Inflammatory macrophage (primary cell): ENCODE measurements at regions not wholly inside any gene's neighbourhood (a gene's known extent, or its start where the extent isn't known, plus 50 kb on each side); places are given as distances from the start of the nearest gene placed in this dataset.

ENCODE experiments used
- DNase-seq, 2 donors: peaks; one replicate each; pipeline ENCODE4 v3.0.0-alpha.2; 2020 to 2022

DNA sequence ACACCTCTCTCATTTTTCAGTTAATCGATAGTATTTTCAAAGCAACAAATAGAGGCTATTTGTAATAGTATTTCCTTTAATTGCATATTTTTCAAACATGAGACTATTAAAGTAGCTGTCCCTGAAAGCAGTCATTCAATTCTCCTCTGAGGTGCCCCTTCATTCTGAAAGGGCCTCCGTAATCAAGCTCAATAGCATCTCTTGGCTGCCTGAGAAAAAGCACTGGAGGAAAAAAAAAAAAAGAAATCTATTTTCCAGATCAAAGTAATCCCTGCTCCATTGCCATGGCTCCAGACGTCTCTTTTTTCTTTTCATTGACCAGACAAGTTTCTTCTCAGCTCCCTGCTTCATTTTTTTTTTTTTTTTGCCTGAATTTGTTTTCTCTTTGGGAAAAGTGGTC is 154.5 kb upstream of the BLID start:
- no peak for DNase-seq

DNA sequence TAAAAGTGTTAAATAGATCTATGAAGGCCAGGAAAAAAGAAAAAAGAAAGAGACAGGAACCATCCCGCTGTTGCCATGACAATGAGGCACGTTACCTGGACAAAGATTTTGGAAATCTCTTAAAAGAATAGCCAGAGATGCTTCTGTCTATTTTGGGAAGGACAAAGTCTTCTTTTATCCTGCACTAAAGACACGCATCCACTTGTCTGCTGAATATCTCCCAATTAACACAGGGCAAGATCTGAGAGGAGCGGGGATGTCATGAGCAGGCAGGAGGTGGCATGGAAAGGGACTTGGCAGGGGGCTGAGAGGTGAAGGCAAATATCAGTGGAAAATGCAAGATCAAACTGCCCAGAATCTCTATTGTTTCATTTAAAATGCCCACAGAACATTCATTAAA is 153.8 kb upstream of the BLID start:
- no peak for DNase-seq

DNA sequence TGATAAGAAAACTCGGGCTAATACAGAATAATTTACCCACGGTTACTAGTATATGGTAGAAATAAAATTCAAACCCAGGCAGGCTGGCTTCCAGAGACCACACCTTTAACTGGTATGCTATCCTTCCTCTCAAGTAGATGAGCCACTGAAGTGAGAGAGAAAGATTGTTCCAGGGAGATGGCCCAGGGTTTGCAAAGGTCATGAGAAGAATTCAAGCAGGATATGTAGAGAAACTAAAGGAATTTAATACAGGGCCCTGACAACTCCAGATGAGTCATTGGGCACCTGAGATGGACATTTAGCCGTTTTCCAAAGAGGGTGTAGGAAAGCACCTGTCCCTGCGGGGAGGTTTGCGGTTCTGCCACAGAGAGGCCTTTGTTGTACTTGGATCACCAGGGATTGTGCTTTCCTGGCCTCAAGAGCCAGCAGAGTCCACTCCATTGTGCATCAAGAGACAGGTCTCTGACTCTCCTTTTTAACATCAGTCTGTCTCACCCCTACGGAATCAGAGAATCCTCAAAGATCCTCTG is 152.7 kb upstream of the BLID start:
- DNase-seq = no peak

DNA sequence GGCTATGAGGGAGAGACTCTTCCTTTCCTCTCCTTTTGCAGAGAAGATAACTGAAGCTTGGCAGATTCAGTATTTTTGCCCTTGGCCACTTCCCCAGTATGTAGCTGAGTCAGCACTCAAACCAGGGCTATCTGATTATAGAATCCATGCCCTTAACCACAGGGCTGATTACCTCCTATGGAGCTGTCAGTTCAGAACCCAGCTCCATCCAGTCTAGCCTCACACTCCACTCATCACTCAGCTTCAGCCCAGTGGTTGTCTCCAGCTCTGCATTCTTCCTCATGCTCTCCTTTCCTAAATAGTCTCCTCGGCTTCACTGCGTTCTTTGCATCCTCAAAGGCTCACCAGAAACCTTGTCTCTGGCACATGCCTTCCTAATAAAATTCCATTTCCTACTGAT is 151.6 kb upstream of the BLID start:
- DNase-seq = no peak

GRCh38 chr11:122265981-122266380 is 150.0 kb upstream of the BLID start:
- DNase-seq = no peak

DNA sequence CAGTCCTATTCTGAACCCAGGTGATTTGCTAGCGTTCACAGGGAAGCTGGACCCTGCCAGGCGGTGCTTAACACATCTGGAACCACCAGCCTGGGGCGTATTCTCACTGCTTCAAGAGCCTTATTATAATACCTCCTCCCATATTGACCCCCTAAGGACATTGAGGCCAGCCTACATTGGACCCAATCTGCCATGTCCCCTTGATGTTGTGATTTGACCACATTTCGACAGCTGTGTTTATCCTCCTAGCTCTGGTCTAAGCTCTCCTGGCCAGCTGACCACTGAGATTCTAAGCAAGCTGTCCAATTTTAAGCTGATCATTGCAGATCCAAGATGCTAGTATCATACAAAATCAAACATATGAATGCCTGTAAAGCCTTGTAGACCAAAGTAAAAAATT is 148.1 kb upstream of the BLID start:
- no peak for DNase-seq

GRCh38 chr11:122261546-122261945 is 145.5 kb upstream of the BLID start:
- no peak for DNase-seq

GRCh38 chr11:122259195-122259821 is 143.3 kb upstream of the BLID start:
- DNase-seq = no peak

DNA sequence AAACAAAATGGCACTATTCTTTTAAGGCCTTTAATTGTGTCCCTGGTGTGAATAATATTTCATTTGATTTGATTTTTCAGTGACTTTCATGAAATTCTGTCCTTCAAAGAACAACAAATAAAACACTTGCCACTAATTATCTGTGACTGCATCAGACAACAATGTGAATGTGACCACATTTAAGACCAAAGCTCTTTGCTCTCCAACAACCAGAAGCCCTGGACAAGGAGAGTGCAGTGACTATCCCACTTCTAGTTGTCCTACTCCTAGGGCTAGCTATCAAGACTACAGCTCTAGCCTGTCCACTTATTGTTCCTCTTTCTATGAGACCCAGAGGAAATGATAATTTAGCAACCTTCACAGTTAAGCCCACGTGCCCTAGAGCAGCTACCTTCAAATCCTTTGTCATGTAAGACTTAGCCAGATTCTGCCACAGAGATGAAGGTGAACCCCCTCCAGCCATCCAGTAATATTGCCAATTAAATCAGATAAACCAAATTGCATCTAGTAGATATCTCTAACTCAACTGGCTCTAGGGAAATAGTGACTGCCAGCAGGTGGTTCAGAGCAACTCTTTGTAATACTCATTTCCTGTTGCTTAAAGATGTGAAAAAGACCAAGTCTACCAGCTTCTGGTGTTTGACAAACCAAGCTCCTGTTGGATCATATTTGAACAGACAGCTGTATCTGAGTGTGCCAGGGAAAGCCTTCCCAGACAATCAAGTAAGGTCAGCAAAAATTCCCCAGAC is 142.6 kb upstream of the BLID start:
- DNase-seq = peak; percentile 64 to 67

DNA sequence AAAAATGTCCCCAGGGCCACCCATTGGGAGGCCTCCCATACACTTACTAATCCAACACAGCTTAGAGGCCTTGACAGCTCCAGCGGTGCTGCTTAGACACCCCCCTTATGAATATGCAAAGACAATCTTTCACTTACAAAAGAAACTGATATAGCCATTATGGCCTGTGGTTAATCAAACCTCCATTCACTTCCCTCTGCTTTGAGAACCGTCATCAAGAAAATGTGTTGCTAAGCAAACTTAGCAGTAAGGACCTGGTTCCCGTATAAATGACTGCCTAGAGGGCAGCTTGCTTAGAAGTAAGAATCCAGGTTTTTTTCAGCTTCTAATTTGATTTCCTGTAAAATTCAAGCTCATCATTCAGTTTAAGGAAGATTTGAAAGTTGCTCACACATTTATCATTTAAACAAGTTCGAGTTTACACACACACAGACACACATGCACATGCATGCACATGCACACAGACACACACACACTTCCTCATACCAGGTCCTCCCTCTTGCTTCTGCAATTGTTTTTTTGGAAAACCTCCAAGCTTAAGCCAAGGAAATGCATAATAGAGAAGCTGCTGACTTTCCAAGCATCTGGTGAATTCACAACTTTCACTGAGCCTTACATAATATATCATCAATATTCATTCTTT is 137.7 kb upstream of the BLID start:
- DNase-seq = peak; percentile 79 to 85

DNA sequence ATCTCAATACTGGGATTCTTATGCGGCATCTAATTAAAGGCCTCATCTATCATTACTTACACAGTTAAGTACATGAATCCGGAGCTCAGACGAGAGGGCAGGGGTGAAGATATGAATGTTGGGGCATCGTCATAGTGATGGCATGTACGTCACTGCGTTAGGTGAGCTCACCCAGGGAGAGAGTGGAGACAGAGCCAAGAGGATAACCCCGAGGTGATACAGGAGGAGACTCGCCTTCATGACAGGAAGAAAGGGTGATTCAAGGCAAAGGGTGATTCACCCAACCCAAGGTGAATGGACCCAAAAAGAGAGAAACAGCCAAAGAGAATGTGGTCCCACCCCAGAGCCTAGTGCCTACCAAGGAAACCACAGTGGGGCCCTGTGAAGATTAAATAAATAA is 132.9 kb upstream of the BLID start:
- DNase-seq = no peak

GRCh38 chr11:122248131-122248530 is 132.1 kb upstream of the BLID start:
- DNase-seq = no peak

DNA sequence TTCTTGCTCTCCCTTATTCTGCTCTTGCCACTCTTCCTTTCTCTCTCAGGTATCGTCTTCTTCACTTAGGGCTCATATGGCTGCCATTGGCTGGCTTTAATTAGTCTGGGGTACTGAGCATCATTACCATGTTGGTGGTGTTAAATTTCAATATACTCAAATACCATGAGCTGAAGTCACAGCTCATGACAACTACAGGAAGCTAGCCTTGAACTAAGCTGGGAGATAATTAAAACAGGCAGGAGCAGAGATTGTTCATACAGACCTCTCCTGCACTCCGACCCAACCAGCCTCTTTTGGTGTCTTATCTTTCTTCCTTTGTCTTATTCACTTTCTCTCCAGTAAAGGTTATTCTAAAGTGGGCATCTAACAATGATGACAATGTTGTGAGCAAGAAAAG is 130.9 kb upstream of the BLID start:
- no peak for DNase-seq

DNA sequence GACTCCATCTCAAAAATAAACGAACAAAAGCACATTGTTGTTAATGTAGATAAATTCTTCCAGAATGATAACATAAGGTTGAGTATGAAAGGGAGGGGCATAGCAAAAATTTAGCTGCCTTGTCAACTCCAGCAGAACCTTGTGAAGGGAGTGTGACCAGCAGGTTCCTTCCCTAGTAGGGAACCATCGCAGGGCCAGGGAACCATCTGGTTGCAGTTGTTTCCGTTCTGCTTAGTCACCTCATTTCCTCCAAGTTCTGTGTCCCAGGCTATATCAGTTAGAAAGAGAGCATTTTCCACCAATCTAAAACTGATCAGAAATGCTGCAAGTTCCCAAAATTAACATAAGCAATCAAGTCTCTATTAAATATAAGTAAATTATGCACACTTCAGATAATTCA is 126.7 kb upstream of the BLID start:
- peak; percentile 32 to 58 for DNase-seq

DNA sequence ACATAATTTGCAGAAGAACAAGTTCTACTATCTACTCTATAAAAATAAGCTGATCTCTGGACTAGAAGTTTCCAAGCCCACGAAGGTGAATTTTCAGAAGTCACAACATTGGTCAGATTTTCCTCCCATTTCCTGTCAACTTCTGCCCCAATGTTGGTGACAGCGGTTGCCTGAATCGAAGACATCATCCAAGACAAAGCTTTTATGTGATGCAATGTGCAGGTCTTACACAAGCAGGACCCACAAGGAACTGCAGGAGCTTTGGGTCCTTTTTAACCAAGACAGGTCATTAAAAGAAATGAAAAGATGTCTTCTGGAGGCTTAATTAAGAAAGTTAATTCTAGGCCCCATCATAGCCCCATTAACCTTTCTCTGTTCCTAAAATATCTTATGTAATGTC is 125.6 kb upstream of the BLID start:
- peak; percentile 51 to 64 for DNase-seq

- DNase-seq = peak in 1 of 2 donors; percentile 8
Observed at GRCh38 chr11:122240638-122241037, 124.6 kb upstream of the BLID start.

DNA sequence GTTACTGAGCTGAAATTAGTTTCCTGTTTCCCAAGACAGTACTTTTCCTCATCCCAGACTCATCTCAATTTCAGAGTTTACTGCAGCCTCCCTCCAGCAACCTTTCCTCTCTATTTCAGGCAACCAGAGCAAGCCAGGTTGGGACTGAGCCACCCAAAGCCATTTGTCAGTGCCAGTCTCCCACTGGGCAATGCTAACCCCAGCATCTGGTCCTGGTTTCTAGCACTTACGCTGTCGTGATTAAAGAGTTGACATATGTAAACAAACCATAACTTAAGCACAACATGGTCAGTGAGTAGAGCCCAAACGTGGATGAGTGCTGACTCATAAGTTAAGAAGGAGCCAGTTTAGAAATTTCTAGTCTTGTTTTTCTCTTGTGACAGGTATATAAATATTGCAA is 119.6 kb upstream of the BLID start:
- no peak for DNase-seq

DNA sequence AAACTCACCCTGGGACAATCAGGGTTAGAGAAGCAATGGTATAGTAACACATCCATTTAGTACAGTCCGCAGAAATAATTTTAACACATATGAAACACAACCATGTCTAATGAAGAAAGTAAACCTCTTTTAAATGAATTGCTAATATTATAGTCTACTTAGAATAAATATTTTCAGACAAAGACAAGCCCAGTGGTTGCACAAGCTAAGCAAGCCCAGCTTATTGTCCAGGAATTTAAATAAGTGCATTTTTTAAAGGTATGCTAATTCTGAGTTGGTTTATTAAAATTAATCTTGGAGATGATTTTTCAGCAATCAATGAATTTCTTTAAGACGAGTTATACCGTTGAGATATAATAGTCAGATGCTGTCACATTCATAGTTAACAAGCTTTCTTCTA is 118.8 kb upstream of the BLID start:
- DNase-seq = no peak

GRCh38 chr11:122234257-122234656 is 118.2 kb upstream of the BLID start:
- peak; percentile 8 to 14 for DNase-seq

DNA sequence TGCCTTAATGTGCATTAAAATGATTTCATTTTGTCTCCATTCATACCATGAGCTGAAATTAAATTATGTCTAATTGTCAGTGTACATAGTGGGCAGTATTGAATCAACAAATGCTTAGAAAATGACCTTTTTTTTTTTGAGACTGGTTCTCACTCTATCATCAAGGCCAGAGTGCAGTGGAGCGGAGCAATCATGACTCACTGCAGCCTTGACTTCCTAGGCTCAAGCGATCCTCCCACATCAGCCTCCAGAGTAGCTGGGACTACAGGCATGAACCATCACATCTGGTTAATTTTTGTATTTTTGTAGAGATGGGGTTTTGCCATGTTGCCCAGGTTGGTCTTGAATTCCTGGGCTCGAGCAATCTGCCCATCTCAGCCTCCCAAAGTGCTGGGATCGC is 117.0 kb upstream of the BLID start:
- no peak for DNase-seq

GRCh38 chr11:122230385-122230755 is 114.4 kb upstream of the BLID start:
- DNase-seq = no peak

DNA sequence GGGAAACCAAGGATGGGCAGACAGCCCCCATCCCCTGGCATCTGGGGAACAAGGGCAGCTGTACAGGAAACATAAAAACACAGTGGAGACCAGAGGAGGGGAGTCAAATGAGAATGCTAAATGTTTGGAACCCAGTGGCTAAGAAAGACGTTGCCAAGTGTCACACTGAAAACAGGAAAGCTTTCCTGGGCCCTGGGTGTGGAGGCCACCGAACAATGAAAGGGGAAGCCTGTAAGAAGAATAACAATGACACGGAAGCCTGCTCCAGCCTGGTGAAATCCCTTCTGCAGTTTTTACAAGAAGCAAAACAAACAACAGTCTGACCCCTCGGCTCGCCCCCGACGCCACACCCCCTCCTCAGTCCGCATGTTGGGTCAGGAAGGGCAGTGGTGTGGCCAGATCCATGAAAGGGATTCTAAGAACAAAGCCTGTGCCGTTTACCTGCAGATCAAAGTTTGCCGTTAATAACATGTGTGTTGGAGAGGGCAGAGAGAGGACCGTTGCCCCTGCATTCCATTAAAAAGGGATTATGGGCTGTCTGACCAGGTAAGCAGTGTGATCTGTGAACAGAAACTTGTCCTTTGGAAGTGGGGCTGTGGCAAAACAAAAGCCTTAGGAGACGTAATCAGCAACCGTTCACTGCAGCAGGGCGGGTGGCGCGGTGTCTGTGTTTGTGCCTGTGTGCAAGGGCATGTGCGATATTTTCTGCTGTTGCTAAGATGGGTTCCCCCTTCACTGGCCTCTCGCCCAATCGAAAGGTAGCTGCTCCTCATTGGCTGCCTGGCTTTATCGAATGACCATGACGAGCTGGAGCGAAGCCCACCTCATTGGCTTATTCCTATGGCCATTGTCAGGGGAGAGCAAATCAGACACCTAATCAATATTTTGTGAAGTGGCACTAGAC is 113.7 kb upstream of the BLID start:
- peak in 1 of 2 donors; percentile 13 for DNase-seq

DNA sequence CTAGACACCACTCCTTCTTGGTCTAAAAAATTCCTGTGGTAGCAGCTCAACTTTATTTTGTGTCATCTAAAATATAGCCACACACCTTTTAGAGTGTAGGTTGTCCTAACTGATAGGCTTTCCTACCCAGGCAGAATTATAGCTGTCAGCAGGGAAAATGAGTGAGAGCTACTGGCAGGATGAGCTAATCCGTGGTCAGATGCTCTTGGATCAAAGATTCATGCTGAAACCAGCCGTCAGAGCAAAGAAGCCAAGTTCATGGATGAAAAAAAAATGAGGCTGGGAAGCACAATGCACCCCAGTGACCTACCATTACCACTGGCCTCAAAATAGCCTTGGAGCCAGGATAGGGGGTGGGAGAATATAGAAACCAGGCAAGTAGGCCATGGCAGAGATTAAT is 113.1 kb upstream of the BLID start:
- DNase-seq = no peak
